HT1080 (cell line): ENCODE measurements at regions not wholly inside any gene's neighbourhood (a gene's known extent, or its start where the extent isn't known, plus 50 kb on each side); places are given as distances from the start of the nearest gene placed in this dataset.

ENCODE experiments used
- DNase-seq: peaks from one replicate; pipeline ENCODE4 v3.0.0-alpha.2; 2015; ENCODE audit warnings: low read depth

DNA sequence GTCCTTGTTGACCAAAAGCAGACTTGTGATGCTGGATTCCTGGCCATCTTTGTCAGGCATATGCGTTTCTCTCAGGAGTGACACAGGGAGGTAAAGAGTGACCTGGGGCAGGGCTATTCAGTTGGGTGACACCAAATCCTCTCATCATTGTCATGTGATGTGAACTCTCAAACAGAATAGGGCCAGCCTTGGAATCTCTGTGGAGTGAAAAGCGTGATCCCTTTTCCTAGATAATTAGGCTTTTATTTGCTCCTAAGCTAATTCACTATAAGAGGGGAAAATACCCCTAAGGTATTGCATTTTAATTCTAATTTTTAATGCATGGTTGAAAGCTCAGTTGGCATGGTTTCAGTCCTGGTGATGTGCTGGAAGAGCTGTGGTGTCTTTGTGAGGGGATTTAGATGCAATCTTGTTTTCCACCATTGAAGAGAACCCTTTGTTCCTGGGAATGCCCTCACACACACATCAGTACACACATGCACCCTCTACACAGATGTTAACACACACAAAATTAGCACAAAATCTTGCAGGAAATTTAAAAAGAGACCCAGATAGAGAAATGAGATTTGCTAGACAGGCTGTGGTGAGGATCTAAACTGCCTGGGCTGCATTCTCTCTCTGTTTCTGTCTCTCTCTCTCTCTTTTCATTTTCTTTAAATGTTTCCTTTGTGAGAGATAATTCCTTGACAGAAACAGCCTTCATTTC is 349.9 kb downstream of the TSN start:
- DNase-seq = no peak

DNA sequence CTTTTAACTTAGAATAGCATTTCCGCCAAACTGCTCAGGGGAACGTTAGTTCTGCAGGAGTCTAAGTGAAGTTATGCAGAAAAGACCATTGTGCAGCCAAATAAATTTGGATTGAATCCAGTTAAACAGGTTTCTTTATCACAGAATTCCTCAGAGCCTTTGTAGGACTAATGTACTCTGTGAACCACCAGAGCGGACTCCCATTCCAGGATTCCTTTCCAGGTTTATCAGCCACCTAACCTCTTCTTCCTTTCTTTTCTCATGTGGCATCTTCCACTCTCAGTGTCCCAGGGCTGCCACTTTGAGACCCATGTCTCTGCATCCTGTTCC is 350.4 kb downstream of the TSN start:
- DNase-seq = no peak

DNA sequence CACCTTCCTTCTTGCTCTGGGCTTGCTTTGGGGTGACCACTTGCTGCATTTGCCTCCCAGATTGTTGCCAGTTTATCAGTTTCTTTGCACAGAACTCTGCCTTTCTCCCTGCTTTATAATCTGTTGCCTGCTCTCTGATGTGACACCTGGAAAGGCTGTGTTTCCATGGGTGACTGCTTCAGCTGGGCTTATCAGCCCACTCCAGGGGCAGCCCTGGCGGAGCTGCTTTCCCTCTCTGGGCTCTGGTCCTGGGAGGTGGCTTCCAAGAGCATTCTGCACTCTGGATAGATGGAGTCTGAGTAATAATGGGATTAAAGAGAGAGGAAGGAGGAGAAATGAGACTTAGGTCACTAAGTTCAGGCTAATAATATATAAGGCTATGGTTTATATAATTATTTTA is 352.7 kb downstream of the TSN start:
- no peak for DNase-seq

DNA sequence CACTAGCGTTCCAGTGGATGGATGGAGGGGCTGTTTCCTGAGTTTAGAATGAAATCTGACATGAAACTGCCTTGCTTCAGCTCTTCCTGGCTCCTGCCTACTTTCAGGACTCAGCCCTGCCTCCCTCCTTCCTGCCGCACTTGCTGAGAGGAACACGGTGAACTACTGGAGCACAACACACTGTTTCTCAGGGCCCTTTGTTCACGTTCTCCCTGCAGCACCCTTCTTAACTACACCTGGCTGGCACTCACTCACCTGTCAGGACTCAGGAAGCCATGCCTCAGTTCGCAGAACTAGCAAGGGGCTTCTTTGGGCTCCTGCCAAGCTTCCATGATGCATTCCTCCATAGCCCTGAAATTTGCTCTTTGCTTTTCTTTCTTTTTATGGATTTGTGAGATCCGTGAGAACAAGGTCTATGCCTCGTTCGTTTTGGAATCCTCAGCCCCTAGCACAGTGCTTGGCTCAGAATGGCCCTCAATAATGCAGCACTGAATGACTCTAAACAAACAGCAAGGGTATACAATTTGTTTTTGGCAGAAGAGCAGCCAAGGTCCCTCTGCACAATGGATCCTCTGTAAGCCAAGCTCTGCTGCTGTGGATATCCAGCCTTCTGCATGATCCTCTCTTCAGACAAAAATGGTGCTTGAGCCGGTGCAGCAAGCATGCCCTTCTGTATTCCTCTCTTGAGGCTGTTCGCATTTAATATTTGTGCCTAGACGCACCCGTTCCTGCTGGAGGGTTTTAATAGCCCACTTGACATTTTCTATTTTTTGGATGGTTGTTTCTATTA is 357.0 kb downstream of the TSN start:
- no peak for DNase-seq

DNA sequence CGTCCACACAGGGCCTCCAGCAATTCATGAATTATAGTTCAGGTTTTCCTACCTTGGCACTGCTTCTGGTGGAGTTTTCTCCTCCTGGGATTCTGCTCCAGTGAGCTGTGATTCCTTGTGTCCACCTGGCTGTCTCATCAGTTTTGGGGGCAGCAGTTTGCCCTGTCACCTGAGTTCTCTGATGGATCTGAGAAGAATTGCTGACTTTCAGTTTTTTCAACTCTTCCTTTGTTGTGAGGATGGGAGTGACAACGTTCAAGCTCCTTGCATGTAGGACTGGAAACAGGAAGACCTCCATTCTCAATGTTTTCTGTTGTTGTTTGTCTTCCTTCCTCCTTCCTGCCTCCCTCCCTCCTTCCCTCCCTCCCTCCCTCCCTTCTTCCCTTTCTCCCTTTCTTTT is 359.0 kb downstream of the TSN start:
- no peak for DNase-seq

DNA sequence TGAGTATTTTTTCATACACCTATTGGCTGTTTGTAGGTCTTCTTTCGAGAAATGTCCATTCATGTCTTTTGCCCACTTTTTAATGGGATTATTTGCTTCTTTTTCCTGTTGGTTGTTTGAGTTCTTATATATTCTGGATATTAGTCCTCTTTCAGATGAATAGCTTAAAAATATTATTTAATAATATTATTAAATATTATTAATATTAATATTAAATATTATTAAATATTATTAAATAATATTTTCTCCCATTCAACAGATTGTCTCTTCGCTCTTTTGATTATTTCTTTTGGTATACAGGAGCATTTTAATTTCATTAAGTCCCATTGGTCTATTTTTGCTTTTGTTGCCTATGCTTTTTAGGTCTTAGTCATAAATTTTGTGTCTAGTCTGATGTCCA is 361.9 kb downstream of the TSN start:
- DNase-seq = no peak

DNA sequence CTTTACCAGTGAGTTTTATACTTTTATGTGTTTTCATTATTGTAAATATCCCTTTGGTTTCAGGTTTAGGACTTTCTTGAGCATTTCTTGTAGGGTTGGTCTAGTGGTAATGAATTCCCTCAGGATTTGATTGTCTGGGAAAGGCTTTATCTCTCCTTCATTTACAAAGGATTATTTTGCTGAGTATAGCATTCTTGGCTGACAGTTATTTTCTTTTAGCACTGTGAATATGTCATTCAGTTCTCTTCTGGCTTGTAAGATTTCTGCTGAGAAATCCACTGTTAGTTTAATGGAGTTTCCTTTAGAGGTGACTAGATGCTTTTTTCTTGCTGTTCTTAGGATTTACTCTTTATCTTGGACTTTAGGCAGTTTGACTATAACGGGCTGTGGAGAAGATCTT is 373.9 kb downstream of the TSN start:
- DNase-seq = no peak

DNA sequence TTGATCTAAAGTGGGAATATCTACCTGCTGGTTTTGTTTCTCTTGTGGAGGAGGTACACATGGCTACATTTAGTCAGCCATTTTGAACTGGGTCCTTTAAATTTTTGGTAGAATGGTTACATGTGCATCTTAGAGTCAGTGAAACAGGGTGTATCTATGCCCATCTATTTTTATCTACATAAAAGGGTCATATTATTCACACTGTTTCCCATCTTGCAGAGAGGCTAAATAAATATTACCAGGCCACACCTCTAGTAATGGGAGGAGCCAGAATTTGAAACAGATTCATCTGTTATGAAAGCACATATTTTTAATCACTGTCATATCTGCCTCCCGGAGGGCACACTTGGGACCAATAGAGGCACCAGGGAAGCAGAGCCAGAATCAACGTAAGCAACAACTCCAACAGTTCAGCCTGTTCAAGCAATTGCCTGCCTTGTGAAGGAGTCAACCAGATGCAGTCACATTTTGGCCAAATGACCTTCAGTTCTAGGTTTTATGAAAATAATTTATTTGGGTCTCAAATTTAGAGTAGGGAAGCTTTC is 376.8 kb downstream of the TSN start:
- no peak for DNase-seq

DNA sequence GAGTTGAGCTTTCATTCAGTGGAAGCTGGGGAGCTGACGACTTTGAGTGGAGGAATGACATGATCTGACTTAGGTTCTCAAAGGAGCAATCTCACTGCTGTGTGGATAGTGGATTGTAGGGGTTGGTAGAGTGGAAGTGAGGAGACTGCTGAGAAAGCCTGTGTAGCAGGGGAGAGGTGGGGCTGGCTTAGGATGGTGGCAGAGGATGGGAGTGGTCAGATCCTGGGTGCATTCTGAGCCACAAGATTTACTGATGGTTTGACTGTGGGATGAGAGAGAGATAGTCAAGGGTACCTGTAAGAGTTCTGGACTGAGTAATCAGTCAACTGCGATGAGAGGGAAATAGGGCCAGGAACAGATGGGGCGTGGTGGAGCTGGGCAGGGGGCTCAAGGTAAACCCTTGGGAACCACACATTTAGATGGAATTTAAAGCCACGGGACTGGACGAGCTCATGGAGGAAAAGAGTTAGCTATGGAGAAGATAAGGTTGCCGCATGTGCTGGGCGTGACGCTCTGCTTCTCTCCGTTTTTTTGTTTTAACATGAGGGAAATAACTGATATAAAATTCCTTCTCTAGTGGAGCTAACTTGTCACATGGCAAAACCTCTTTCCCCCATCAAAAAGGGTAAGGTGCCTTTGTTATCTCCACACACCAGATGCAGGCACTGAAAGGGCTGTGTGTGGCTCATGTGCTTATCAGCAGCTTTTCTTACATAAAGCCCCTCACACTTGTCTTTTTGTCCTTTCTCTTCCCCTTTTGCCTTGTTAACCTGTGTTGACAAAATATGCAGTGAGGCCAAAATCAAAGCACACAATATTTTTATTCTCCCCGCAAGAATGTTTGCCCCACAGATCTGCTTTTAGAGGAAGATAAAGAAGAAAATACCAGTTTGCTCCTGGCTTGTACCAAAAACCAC is 379.8 kb downstream of the TSN start:
- DNase-seq = no peak

DNA sequence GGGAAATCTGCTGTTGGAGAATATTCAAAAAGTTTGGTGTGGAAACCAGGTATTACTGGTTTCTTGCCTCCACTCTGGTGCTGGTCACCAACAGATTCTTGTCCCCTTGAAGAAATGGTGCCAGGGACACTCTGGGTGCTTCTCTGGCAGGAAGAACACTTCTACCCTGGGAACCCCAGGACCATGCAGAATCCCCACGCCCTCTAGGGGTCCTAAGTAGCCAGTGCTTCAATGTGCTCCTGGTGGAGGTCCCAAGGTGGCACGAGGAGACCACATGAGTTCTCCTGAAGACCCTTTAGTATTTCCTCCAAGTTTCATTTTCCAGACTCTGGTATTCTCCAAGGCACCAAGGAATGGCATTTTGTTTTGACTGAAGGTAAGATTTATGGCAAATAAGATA is 380.6 kb downstream of the TSN start:
- DNase-seq = no peak

DNA sequence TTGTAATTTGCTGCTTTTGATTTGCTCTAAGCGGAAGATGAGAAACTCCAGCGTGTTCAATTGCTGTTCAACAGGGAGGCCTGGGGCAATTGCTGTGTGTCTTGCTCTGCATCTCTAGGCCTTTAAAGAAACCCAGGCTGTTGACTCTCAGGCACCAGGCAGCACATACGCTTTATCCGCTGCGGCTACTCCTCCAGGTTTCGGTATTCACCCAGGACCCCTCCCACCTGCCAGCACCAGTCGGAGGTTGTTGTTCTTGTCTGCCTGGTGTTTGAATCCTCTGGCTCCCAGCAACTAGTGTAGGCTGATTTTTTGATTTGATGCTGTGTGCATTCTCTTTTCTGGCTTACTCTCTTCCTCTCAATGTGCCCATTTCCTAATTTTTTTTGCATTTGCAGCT is 383.1 kb downstream of the TSN start:
- no peak for DNase-seq

DNA sequence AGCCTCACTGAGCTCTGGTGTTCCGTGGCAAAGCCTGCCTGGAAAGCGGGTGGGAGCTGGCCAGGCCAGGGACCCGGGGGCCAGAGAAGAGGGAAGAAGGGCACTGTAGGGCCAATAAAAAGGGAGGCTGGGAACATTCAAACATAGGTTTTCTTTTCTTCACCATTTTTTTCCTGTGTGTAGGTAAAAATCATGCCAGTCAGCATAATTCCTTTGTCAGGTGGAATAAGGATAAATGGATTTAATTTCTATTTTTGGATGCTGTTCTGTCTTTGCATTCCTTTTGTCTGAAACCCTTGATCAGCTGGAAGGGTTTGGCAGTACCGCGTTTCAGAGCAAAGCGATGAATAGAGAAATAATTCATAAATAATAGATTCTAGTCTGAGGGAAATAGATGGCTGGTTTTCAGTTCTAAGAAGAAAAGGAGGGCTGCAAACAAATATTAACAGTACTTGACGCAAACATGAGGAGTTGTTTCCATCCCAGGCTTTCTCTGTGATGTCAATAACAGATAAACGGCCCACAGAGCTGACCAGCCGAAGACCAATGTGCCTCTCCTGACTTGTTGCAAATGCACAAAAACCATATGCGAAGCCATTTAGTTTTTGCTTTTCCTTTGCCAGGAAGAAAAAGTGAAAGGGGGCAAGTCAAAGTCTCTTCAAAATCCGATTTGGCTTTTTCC is 384.4 kb downstream of the TSN start:
- DNase-seq = no peak

DNA sequence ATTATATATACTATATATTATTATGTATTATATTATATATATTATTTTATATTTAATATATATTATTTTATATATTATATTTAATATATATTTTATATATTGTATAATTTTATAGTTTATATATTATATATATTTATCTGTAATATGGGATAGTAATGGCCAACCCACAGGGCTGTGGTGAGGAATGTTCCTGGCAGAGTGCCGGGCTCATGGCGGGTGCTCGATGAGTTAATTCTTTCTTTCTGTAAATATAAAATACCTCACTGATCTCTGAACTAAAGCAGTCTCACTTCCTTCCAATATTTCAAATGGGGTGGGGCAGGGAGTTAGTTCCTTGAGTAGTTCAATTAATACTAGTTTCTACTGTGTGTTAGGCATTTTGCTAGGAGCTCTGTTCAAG is 389.4 kb downstream of the TSN start:
- no peak for DNase-seq

DNA sequence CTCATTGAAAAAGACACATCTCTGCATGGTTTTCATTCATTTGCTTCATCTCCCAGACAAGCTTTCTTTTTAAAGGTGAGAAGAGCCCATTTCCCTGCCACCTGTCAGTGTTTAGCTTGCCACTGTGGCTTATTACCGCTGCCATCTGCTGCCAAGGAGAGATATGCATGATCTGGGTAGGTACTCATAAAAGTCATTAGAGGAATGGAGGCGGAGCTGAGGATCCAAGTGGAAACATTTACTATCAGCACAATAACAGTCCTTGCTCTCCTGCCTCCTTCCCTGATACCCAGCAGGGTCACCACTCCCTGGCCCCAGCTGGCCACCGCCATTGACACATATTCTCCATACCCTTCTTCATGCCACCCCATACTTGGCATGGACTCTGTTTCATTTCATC is 390.4 kb downstream of the TSN start:
- no peak for DNase-seq

DNA sequence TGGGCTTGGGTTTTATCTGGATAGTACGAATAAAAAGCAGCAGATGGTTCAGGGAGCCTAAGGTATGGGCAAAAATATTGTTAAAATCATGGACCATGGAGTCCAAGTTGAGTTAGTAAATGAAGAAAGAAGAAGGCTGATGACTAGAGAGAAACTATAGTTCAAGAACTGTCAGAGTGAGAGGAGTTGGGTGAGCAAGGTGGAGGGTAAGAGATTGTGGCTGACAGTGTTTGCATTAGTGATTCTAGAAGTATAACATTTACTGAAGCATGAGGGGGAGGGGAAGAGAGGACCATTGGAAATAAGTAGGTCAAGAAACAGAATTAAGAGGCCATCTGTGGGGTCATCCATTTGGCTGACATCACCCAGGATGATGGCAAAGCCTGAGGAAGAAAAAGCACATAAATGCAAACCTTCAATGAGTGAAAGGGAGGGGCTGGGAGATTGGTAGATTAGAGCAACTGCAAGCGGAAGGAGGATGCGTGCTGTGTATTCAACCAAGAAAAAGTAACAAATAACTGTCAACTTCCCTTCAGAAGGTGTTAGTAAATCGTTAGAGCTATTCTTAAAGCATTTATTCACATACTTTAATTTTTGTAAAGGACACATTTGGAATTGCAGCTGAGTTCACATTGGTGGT is 392.8 kb downstream of the TSN start:
- DNase-seq = no peak

DNA sequence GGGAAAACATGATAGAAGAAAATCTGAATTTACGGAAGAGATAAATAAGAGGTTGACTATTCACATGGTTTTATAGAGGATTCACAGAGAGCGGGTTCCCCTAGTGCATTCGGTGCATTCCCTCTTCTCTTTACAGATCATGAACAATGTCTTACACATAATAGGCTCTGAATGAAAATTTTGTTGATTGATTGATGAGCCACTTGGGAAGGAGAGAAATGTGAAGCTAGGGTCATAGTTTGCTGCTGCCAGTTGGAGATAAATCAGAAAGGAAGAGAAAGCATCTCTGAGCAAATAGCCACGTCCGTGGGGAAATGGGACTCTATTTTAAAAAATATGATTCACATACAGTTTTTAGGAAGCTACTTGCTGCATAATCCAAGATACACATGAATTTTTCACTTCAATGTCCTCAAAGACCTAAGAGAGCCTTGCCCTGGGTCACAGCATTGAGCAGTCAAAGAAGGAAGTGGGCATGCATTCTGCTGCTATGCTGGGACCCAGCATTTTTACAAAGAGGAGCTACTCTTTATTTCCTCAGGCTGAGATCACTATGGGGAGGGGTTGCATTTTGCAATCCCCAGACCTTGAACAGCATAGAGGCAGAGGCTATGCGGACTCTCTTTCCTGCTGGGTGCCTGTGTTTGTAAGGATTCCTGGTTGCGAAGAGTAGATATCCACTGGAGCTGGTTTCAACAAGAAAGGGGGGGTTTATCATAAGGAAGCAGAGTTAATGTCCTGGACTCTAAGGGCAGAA is 395.3 kb downstream of the TSN start:
- DNase-seq = no peak

DNA sequence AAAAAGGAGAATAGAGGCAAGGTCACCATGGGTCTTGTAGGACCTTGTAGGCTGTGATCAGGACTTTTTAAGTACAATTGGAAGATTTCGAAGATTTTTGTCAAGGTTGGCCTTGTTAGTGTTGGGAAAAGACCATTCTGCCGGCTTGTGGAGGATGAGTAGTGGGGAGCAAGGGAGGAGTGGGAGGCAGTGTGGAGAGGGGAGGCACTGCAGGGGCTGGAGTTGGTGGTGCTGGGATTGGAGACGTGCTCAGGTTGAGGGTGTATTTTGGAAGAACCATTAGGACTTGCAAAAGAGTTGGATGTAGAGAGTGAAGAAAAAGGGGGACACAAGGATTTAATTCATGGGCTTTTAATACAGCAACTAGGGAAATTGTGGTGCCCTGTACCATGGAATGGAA is 397.1 kb downstream of the TSN start:
- DNase-seq = no peak

DNA sequence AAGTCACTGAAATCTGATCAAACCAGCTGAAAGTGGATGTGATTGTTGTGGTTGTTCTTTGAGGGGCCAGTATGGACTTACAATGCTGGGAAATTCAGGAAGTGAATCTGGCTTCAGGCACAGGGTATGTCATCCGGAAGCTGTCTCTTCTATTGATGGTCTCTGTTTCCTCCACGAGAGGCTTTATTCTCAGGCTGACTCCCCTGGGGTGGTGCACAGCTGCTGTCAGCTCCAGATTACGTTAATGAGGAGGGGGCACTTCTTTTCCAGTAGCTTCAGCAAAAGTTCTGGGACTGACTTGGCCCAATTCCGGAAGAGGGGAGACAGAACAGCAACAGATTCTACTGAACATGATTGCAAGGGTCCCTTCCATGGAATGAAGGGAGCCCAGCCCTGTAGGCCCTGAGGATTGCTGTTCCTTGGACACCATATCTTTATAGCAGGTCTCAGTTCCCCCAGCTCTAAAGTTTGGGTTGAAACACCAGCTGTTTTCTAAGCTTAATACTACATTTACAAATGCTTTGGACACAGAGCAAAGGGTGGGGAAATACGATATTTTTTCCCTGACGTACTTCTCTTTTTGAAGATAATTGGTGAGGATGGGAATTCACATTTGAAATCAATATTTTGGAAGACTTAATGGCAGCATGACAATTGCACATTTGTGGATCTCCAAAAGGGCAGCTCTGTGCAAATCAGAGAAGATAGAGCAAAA is 400.9 kb downstream of the TSN start:
- no peak for DNase-seq

DNA sequence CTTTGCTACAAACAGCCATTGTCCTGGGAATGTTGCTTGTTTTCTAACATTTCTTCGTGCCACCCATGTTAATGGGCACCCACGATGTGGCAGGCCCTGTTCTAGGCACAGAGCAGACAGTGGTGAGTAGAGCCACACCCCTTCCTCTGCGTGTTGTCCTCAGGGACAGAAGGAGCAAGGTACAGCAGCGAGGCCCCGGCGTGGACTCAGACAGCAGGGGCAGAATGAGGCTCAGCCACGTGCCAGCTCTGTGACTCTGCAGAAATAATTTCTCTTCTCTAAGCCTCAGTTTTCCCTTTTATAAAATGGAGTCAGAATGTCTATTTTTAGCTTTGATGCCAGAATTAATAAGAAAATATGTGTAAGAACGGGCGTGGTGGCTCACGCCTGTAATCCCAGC is 401.7 kb downstream of the TSN start:
- DNase-seq = no peak

DNA sequence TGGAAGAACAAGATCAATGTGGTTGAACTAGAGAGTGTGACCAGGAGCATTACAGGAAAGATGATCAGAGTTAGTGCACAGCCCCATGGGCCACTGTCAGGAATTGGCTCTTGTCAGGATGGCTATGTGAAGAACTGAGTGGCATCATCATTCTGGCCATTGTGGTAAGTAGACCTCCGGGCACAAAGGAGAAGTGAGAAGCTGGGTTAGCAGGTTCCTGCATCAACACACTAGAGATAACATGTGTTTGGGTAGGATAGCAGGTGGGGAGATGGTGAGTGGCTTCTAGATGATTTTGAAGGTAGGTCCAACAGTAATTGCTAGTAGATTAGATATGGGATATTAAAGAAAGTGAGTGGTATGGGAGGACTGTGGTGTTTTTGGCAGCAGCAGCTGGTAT is 408.2 kb downstream of the TSN start:
- DNase-seq = no peak
